Large intestine (tissue), 3 donors: ENCODE measurements at regions not wholly inside any gene's neighbourhood (a gene's known extent, or its start where the extent isn't known, plus 50 kb on each side); places are given as distances from the start of the nearest gene placed in this dataset.

Experiments used
- DNase-seq, 2 donors: peaks; one replicate each; pipeline versions ENCODE4 v3.0.0 to v3.0.0-alpha.2; 2013
- H3K27ac ChIP-seq: one replicate; pipeline ENCODE4 v1.5.1; 2013; ENCODE audit warnings: low read length
- H3K27me3 ChIP-seq: 2 replicates; pipeline ENCODE4 v1.6.1; 2013; ENCODE audit warnings: low read length; ENCODE audit not compliant: control insufficient read depth, insufficient read depth
- H3K36me3 ChIP-seq: 2 replicates; pipeline ENCODE4 v1.6.1; 2013; ENCODE audit warnings: low read length; ENCODE audit not compliant: control insufficient read depth, insufficient read depth
- H3K4me1 ChIP-seq: one replicate; pipeline ENCODE4 v1.6.1; 2013; ENCODE audit warnings: low read length; ENCODE audit not compliant: control insufficient read depth, insufficient read depth
- H3K4me3 ChIP-seq: one replicate; pipeline ENCODE4 v1.5.1; 2013; ENCODE audit warnings: low read length
- H3K9me3 ChIP-seq: one replicate; pipeline ENCODE4 v1.6.1; 2013; ENCODE audit warnings: mild to moderate bottlenecking, low read depth, low read length, moderate library complexity; ENCODE audit not compliant: control insufficient read depth
- WGBS: methylation state at CpG from one replicate; pipeline ENCODE4 v1.1.5; 2013; ENCODE audit warnings: low lambda C conversion rate; ENCODE audit not compliant: insufficient coverage; 5-methylcytosine and 5-hydroxymethylcytosine counted together

DNA sequence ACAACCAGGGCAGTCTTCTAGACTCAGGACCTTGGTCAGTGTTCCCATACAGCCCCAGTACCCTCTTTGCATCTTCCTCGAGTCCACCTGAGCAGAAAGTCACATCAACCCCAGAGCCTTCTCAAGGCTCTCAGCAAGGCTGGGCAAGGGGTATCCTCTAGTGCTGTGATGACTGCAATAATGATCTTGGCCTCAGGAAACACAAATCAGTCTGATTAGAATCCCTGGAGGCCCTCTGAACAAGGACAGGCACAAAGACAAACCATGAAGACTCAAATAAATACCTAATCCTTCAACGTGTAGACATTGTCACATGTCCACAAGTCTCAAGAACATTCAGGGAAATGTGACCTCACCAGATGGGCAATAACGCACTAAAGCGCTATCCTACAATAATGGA is 468.2 kb downstream of the TBC1D4 start:
- no peaks in the 10 kb centered on the region for H3K27me3 ChIP-seq

DNA sequence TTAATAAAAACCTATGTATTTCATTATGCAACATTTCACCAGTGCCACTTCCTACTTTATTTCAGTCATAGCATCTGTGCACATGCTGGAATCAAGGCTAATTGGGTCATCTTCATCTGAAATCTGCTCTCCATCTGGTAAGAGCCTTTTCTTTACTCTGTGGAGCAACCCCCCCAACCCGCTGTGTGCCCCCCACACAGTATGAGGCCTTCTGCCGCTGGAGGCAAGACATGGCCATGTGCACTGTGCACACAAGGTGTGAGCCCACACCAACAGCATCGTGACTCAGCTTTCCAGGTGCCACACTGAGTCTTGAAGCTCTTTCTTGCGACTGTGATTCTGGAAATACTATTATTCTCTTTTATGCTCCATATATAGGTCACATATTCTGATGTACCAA is 471.0 kb downstream of the TBC1D4 start:
- Histone ChIP-seq H3K4me1 (no peaks in the 10 kb centered on the region), H3K36me3 (no peaks in the 10 kb centered on the region), H3K27me3 (no peaks in the 10 kb centered on the region), H3K27ac (no peak overlapping the region), H3K4me3 (no peak overlapping the region), H3K9me3 (no peaks in the 10 kb centered on the region)
- no peak for DNase-seq
- no CpG with 5 or more reads among the region's 4 CpGs for WGBS

More for the DNA sequence above, 468.2 kb downstream of the TBC1D4 start:
- H3K9me3 ChIP-seq = no peaks in the 10 kb centered on the region
- H3K36me3 ChIP-seq = no peaks in the 10 kb centered on the region
- 82% methylated on average over 3 of the region's 4 CpGs for WGBS
- no peak overlapping the region for H3K4me3 ChIP-seq
- H3K4me1 ChIP-seq = no peaks in the 10 kb centered on the region
- no peak overlapping the region for H3K27ac ChIP-seq
- DNase-seq = no peak

DNA sequence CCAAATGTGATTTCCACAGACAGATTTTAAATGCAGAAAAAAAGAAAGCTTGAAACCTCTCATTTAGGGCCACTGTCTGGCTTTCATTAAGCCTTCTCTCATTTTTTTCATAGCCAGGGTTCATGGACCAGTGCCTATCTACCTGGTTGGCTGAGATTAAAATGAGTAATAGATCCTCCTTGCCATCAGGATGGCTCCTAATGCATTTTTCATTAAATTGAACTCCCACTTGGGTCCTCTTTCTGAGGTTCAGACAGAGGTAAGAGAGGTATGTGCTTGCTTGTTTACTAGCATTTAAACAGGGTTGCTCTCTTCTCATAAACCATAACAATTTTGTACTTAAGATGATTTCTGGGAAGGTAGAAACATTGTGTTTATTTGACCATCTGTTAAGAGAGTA is 473.0 kb downstream of the TBC1D4 start:
- Histone ChIP-seq H3K4me3 (no peak overlapping the region), H3K36me3 (no peaks in the 10 kb centered on the region), H3K4me1 (no peaks in the 10 kb centered on the region), H3K27ac (no peak overlapping the region), H3K27me3 (no peaks in the 10 kb centered on the region), H3K9me3 (no peaks in the 10 kb centered on the region)
- no peak for DNase-seq

DNA sequence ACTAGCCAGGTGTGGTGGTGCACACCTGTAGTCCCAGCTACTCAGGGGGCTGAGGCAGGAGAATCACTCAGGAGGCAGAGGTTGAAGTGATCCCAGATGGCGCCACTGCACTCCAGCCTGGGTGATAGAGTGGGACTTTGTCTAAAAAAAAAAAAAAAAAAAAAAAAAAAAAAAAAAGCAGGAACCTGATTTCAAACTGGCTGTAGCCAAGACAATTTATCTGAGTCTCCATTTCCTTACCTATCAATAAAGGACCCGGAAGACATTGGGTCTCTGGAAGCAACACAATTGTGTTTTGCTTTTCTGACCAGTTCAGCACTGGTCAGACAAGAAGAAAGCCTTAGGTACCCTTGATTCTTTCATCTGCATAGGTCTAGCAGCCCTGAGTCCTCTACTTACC is 491.0 kb downstream of the TBC1D4 start:
- Histone ChIP-seq H3K4me3 (no peak overlapping the region), H3K9me3 (no peaks in the 10 kb centered on the region), H3K27me3 (no peaks in the 10 kb centered on the region), H3K36me3 (no peaks in the 10 kb centered on the region), H3K4me1 (no peaks in the 10 kb centered on the region), H3K27ac (no peak overlapping the region)
- no peak for DNase-seq
- no CpG with 5 or more reads among the region's 2 CpGs for WGBS

DNA sequence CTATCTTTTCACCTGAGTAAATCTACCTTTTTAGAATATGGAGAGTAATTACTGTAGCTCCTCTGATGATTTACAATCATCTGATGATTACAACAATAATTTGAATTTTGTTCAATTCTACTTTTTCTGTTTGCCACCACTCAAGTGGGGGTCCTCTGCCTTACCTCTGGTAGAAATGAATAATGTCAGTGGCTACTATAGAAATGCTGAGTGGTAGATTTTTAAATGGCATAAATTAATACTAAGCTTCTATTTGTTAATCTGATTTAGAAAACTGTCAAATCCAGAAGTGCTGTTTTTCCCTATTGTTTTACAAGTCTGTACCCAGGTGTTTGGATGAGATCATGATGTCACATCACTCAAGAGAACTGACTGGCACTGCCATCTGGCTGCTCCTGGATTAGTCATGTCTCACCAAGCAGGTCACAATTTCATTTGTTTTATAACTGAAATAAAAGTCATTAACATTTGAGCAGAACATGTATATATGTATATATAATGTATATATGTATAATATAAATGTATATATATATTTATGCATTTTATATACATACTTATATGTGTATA is 494.8 kb downstream of the TBC1D4 start:
- no peaks in the 10 kb centered on the region for H3K27me3 ChIP-seq
- no peaks in the 10 kb centered on the region for H3K9me3 ChIP-seq
- no peaks in the 10 kb centered on the region for H3K4me1 ChIP-seq
- no peak overlapping the region for H3K4me3 ChIP-seq
- DNase-seq = no peak
- no peak overlapping the region for H3K27ac ChIP-seq
- no peaks in the 10 kb centered on the region for H3K36me3 ChIP-seq

DNA sequence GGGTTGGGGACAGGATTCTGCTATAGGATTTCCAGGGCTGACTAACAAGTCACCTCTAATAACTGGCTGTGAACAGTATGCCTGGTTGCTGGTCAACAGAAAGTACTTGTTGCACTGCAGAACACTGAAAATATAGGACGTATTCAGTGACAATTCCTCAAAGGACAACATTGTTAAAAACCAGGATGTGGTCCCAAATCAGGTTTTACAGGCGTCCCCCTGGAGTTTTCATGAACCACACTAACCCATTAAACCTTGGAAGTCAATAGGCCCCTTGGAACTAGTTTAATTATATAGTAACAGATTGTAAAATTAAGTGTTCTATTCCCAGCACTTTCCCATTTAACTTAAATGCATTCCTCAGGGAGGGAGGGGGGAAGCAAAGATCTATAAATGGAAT is 495.4 kb downstream of the TBC1D4 start:
- Histone ChIP-seq H3K27ac (no peak overlapping the region), H3K4me1 (no peaks in the 10 kb centered on the region), H3K36me3 (no peaks in the 10 kb centered on the region), H3K27me3 (no peaks in the 10 kb centered on the region), H3K4me3 (no peak overlapping the region), H3K9me3 (no peaks in the 10 kb centered on the region)
- WGBS = no CpG with 5 or more reads among the region's 2 CpGs
- no peak for DNase-seq

DNA sequence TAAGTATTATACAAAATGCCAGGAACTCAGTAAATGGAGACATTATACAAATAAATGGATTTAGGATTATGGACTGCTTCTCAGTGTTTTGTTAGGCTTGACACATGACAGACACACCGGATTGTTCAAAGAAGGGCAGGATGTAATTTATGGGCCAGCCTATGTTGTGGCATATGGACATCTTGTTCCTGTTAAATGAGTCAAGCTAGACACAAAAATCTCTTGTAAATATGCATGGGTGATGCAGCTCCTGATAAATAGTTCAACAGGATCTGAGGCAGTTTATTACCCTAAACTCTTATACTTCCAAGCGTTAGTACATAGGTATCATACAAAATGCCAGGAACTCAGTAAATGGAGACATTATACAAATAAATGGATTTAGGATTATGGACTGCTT is 502.3 kb downstream of the TBC1D4 start:
- Histone ChIP-seq H3K4me3 (no peak overlapping the region), H3K27ac (no peak overlapping the region), H3K36me3 (no peaks in the 10 kb centered on the region), H3K9me3 (no peaks in the 10 kb centered on the region), H3K27me3 (no peaks in the 10 kb centered on the region), H3K4me1 (no peaks in the 10 kb centered on the region)
- no peak for DNase-seq
- no CpG with 5 or more reads among the region's 2 CpGs for WGBS

DNA sequence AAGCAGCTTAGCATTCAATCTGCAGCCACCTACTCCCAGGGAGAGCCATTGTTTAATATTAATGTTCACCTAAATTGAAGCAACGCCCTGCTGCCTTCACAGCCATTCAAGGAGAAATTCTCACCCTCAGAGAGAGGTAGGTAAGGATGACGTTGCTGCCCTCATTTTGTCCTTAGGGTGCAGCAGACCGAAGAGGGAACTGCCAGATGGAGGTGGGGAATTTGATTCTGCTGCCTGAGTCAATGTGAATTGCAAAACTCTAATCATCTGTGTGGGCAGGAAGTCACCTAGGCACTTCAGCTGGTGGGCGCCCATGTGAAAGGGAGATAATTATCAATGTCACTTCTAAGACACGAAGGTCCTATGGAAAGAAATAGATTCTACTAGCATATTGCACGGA is 503.4 kb downstream of the TBC1D4 start:
- Histone ChIP-seq H3K9me3 (no peaks in the 10 kb centered on the region), H3K27me3 (no peaks in the 10 kb centered on the region), H3K36me3 (no peaks in the 10 kb centered on the region), H3K4me3 (no peak overlapping the region), H3K4me1 (no peaks in the 10 kb centered on the region), H3K27ac (no peak overlapping the region)
- no peak for DNase-seq
- no CpG with 5 or more reads among the region's 6 CpGs for WGBS

DNA sequence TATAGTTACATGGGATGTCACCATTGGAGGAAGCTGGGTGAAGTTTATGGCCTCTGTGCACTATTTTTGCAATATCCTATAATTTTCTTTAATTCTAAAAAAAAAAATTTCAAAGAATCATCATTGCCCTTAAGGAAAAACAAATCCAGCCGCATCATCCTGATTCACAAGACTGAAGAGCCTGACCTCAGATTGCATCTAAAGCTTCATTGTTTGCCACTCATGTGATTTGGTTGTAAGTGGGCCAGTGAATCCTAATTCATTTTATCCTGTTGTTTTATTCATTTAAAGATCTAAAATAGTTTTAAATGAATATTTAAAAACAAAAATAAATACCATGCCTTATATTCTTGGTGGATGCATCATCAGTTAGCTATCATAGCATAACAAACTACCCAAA is 504.5 kb downstream of the TBC1D4 start:
- Histone ChIP-seq H3K36me3 (no peaks in the 10 kb centered on the region), H3K9me3 (no peaks in the 10 kb centered on the region), H3K27me3 (no peaks in the 10 kb centered on the region), H3K4me1 (no peaks in the 10 kb centered on the region), H3K4me3 (no peak overlapping the region), H3K27ac (no peak overlapping the region)
- no CpG with 5 or more reads among the region's 1 CpG for WGBS
- no peak for DNase-seq

DNA sequence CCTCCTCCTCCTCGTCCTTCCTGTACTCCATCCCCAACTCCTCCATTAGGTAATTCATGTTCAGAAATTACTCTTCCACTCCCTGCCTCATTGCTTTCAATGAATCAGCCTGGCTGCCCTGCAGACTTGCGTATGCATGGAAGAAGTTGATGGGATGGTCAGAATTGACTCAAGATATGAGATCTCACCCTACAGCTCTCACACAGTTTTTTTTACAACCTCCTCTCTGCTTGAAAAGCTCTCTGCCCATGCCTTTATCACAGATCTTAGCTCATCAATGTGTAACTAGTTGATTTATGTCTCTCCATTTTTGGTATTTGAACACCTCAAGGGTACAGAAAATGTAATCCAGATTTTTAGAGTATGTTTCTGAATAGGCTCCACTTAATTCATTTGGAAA is 506.9 kb downstream of the TBC1D4 start:
- no peaks in the 10 kb centered on the region for H3K9me3 ChIP-seq
- H3K4me3 ChIP-seq = no peak overlapping the region
- H3K36me3 ChIP-seq = no peaks in the 10 kb centered on the region
- H3K4me1 ChIP-seq = no peaks in the 10 kb centered on the region
- WGBS = no CpG with 5 or more reads among the region's 2 CpGs
- H3K27ac ChIP-seq = no peak overlapping the region
- DNase-seq = no peak
- H3K27me3 ChIP-seq = no peaks in the 10 kb centered on the region

DNA sequence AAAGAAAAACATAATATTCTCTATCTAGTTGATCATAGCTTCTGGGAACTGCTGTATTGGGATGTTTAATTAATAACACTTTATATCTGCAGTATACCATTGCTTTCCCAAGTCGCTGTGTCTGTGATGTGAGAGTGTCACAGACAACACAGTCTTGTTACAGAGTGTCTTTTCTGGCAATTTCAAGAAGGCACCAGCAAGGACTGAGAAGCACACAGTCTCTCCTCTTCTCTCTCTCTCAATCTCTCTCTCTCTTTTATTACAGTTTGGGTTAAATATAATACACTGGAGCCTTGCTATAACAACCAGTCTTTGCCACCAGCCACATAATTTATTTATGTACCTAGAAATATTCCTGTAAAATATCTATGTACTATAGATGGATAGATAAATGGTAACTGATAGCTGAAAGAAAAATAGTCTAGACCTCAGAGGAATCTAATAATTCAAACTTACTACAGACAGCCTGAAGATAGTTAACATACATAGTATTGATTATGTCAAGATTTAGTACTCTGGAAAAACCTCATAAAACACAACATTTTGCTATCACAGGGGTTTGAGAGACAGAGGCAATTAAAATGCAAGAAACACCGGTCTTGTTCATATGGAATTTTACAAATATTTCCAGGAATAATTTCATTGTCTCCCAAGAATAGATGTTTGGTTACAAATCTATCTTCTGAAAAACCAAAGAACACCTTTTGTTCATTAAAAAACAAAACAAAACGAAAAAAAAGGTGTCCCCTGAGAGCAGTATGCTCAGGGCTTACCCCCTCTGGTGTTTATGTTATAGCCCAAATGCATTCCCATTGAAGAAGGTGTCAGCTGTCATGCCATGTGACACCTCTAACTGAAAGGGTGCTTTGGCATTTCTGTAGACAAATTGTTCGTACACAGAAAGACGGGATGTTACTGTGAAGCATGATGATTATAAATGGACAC is 507.8 kb downstream of the TBC1D4 start:
- Histone ChIP-seq H3K4me3 (no peak overlapping the region), H3K36me3 (no peaks in the 10 kb centered on the region), H3K9me3 (no peaks in the 10 kb centered on the region), H3K4me1 (no peaks in the 10 kb centered on the region), H3K27ac (no peak overlapping the region), H3K27me3 (no peaks in the 10 kb centered on the region)
- no peak for DNase-seq
- WGBS = 100% methylated on average over 1 of the region's 5 CpGs
